ENCODE measurements at regions not wholly inside any gene's neighbourhood (a gene's known extent, or its start where the extent isn't known, plus 50 kb on each side); places are given as distances from the start of the nearest gene placed in this dataset.

DNA sequence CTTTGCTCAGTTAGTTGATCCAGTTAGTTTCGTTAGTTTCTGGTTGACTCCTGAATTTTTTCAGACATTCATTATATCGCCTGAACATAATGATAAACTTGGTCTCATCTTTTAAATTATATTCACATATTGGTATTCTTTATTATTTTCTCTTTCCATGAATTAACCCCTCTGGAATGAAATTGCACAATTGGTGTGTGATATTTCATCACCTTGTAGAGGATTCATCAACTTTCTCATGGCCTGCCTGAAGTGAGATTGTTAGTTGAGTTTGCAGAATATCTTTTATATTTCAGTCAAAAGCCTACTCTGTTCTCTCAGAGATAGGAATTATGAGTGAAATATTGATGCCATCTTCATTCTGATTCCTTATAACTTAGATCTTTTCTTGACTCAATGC lies 1160.6 kb upstream of the AGA start (continued):
- TF ChIP-seq ZNF622 (IDR thresholded peaks at IDR 0.05) (no peak), USF2 (IDR thresholded peaks at IDR 0.05; ENCODE audit: borderline replicate concordance, low read depth, low read length) (no peak), EED (IDR thresholded peaks at IDR 0.05; ENCODE audit: low read depth) (no peak), TAF1 (IDR thresholded peaks at IDR 0.05; ENCODE audit: borderline replicate concordance, low read depth, low read length) (no peak), MXI1 (IDR thresholded peaks at IDR 0.05; ENCODE audit: low read depth, low read length) (no peak), JUND (IDR thresholded peaks at IDR 0.05; ENCODE audit: low read depth, low read length) (no peak), FOXM1 (IDR thresholded peaks at IDR 0.05; ENCODE audit: low read depth, low read length) (no peak)

DNA sequence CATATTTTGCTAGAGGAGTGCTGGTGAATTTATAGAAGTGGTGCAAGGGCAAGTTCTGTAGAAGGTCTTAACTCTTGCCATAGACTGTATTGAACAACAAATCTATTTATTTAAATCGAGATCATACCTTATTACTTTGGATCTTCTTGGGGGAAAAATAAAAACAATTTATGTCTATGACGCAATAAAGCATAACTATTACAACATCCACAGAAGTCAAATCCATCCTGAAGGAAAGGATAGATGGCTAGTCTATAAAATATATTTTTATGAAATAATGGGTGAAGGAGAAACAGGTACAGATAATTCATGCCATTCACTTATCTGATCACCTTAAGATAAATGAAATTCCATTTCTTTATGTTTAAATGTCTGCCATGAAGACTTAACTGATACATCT lies 1168.8 kb upstream of the AGA start:
- no peak overlapping the region for H2AFZ ChIP-seq (ENCODE audit: control insufficient read depth, low read depth, low read length)
- H3K9me3 ChIP-seq (replicated peaks; ENCODE audit: control insufficient read depth, insufficient read depth, low read length) = no peaks in the 10 kb centered on the region
- no peaks in the 10 kb centered on the region for H3K36me3 ChIP-seq (ENCODE audit: control insufficient read depth in 2 of 2, insufficient read depth in 2 of 2, low read length in 1 of 2)
- DNase-seq (ENCODE audit: low read depth, low spot score) (no peak), ATAC-seq (no peak), FAIRE-seq (no peak)
- TF ChIP-seq ASH2L (IDR thresholded peaks at IDR 0.05; ENCODE audit: borderline replicate concordance, low read depth) (no peak), ZNF24 (IDR thresholded peaks at IDR 0.05) (no peak)
- no peak overlapping the region for H3K27ac ChIP-seq (ENCODE audit: control insufficient read depth, insufficient read depth)
- intact Hi-C loops (cut with micrococcal nuclease; ENCODE audit: unreplicated experiment) = no loop called here
- ChIA-PET CTCF (no interaction called here), POLR2A (no interaction called here), SMC1A (ENCODE audit: uncharacterized antibody, unreplicated experiment) (no interaction called here), RAD21 (ENCODE audit: unreplicated experiment) (no interaction called here)
- H3K79me2 ChIP-seq (ENCODE audit: control insufficient read depth, insufficient read depth, low read length) = no peaks in the 10 kb centered on the region
- in situ Hi-C loops (cut with MboI) = no loop called here
- BruUV-seq (replicated peaks) = no TSS peak
- 30% methylated on average over 2 of the region's 2 CpGs for WGBS (ENCODE audit: insufficient coverage, insufficient replicate concordance, low lambda C conversion rate, missing lambda C conversion rate)
- no peak overlapping the region for H3K9ac ChIP-seq (ENCODE audit: control insufficient read depth, insufficient read depth, low read length)
- no peak overlapping the region for H3K4me2 ChIP-seq (ENCODE audit: control insufficient read depth, insufficient read depth)
- no peaks in the 10 kb centered on the region for H3K4me1 ChIP-seq (ENCODE audit: control insufficient read depth, insufficient read depth, low read length)
- H3K4me3 ChIP-seq = no peak overlapping the region
- H4K20me1 ChIP-seq (ENCODE audit: control insufficient read depth, insufficient read depth) = no peaks in the 10 kb centered on the region
- H3K27me3 ChIP-seq (replicated peaks in 1 of 2; ENCODE audit: control insufficient read depth in 2 of 2, insufficient read depth in 2 of 2, low read length in 1 of 2) = no peaks in the 10 kb centered on the region

Measured in GM12878 (cell line).